HEK293T (cell line): ENCODE measurements at regions not wholly inside any gene's neighbourhood (a gene's known extent, or its start where the extent isn't known, plus 50 kb on each side); places are given as distances from the start of the nearest gene placed in this dataset.
"Not testable (repeated sequence)": the region's sequence is repeated elsewhere in the genome, so short reads cannot be mapped to it uniquely, and the experiment has no call there.

ENCODE experiments used
- CTCF ChIA-PET: fragments of 350-600 bp; formaldehyde crosslinking; extraction: SDS; loops from one replicate; lab custom pipeline; 2021; ENCODE audit warnings: antibody characterized with exemption, inconsistent platforms; lab: Yijun Ruan, JAX
- POLR2A ChIA-PET: fragments of 350-600 bp; formaldehyde crosslinking; extraction: SDS; loops from one replicate; lab custom pipeline; 2020; ENCODE audit warnings: antibody characterized with exemption, inconsistent platforms; lab: Yijun Ruan, JAX
- DNase-seq: peaks from one replicate; pipeline ENCODE4 v3.0.0; 2012; ENCODE audit warnings: mixed read lengths; ENCODE audit errors: extremely low spot score
- ARNT ChIP-seq: fragments of 450-650 bp; IDR thresholded peaks from 2 replicates; pipeline ENCODE4 v1.6.1; 2017; ENCODE audit warnings: mild to moderate bottlenecking
- BHLHE40 ChIP-seq: fragments of 450-650 bp; IDR thresholded peaks from 2 replicates; pipeline ENCODE4 v1.6.1; 2016; ENCODE audit warnings: mild to moderate bottlenecking, moderate library complexity, borderline replicate concordance
- CTBP1 ChIP-seq: fragments of 450-650 bp; IDR thresholded peaks from 2 replicates; pipeline ENCODE4 v1.6.1; 2016; ENCODE audit warnings: borderline replicate concordance
- ELF4 ChIP-seq: fragments of 450-650 bp; IDR thresholded peaks from 2 replicates; pipeline ENCODE4 v1.6.1; 2017; ENCODE audit warnings: antibody characterized with exemption
- FOXA1 ChIP-seq: fragments of 450-650 bp; IDR thresholded peaks from 2 replicates; pipeline ENCODE4 v1.6.1; 2016; ENCODE audit warnings: mild to moderate bottlenecking
- FOXK2 ChIP-seq: fragments of 450-650 bp; IDR thresholded peaks from 2 replicates; pipeline ENCODE4 v1.6.1; 2016; ENCODE audit warnings: mild to moderate bottlenecking
- FOXM1 ChIP-seq: fragments of 450-650 bp; IDR thresholded peaks from 2 replicates; pipeline ENCODE4 v1.6.1; 2017; ENCODE audit warnings: mild to moderate bottlenecking, borderline replicate concordance
- HDGF ChIP-seq: fragments of 450-650 bp; IDR thresholded peaks from 2 replicates; pipeline ENCODE4 v1.6.1; 2017; ENCODE audit warnings: antibody characterized with exemption, borderline replicate concordance
- L3MBTL2 ChIP-seq: fragments of 450-650 bp; conservative IDR thresholded peaks from 2 replicates; pipeline ENCODE4 v1.6.1; 2016; ENCODE audit warnings: mild to moderate bottlenecking
- LEF1 ChIP-seq: fragments of 450-650 bp; IDR thresholded peaks from 2 replicates; pipeline ENCODE4 v1.6.1; 2017; ENCODE audit warnings: mild to moderate bottlenecking, borderline replicate concordance
- NFRKB ChIP-seq: fragments of 450-650 bp; IDR thresholded peaks from 2 replicates; pipeline ENCODE4 v1.6.1; 2016; ENCODE audit warnings: mild to moderate bottlenecking, moderate library complexity
- PKNOX1 ChIP-seq: fragments of 450-650 bp; IDR thresholded peaks from 2 replicates; pipeline ENCODE4 v1.6.1; 2016
- SP1 ChIP-seq: fragments of 450-650 bp; IDR thresholded peaks from 2 replicates; pipeline ENCODE4 v1.6.1; 2017
- SUZ12 ChIP-seq: fragments of 450-650 bp; IDR thresholded peaks from 2 replicates; pipeline ENCODE4 v1.6.1; 2016; ENCODE audit warnings: mild to moderate bottlenecking
- TARDBP ChIP-seq: fragments of 450-650 bp; IDR thresholded peaks from 2 replicates; pipeline ENCODE4 v1.6.1; 2016
- ZNF384 ChIP-seq: fragments of 450-650 bp; IDR thresholded peaks from 2 replicates; pipeline ENCODE4 v1.6.1; 2016

- ChIA-PET CTCF (no interaction called here), POLR2A (no interaction called here)
- DNase-seq = no peak
- TF ChIP-seq NFRKB (no peak), ARNT (no peak)
Measured at GRCh38 chr18:53843763-53844162, 380.7 kb downstream of the MBD2 start.

GRCh38 chr18:53843113-53843760 is 381.2 kb downstream of the MBD2 start:
- CTCF ChIA-PET = no interaction called here
- TF ChIP-seq CTBP1 = no peak
- no peak for TF ChIP-seq FOXA1
- TF ChIP-seq SUZ12 = no peak
- TF ChIP-seq BHLHE40 = no peak
- TF ChIP-seq FOXK2 = no peak
- no peak for TF ChIP-seq SP1
- no peak for TF ChIP-seq TARDBP
- no peak for TF ChIP-seq HDGF
- TF ChIP-seq NFRKB = no peak
- no peak for TF ChIP-seq PKNOX1
- no peak for TF ChIP-seq FOXM1
- TF ChIP-seq ELF4 = no peak
- TF ChIP-seq ZNF384 = no peak
- POLR2A ChIA-PET = no interaction called here
- no peak for DNase-seq

GRCh38 chr18:53838746-53839145 is 385.7 kb downstream of the MBD2 start:
- CTCF ChIA-PET = no interaction called here
- no peak for TF ChIP-seq ARNT
- POLR2A ChIA-PET = no interaction called here
- DNase-seq = no peak

- POLR2A ChIA-PET, CTCF ChIA-PET, DNase-seq: not testable (repeated sequence)
Measured at GRCh38 chr18:53821141-53821540, 403.3 kb downstream of the MBD2 start.

- TF ChIP-seq FOXA1 (no peak), PKNOX1 (no peak)
- ChIA-PET POLR2A (no interaction called here), CTCF (no interaction called here)
- DNase-seq = no peak
Measured at GRCh38 chr18:53819671-53820070, 404.8 kb downstream of the MBD2 start.

- CTCF ChIA-PET = no interaction called here
- POLR2A ChIA-PET = no interaction called here
- no peak for TF ChIP-seq ZNF384
- TF ChIP-seq FOXK2 = no peak
- DNase-seq = no peak
Measured at GRCh38 chr18:53819174-53819573, 405.3 kb downstream of the MBD2 start.

GRCh38 chr18:53817976-53818950 is 406.2 kb downstream of the MBD2 start:
- TF ChIP-seq FOXA1 (no peak), ARNT (no peak), L3MBTL2 (no peak), CTBP1 (no peak), SUZ12 (no peak), TARDBP (no peak), PKNOX1 (no peak), BHLHE40 (no peak), FOXK2 (no peak), ELF4 (no peak), FOXM1 (no peak), HDGF (no peak), ZNF384 (no peak)
- no peak for DNase-seq
- CTCF ChIA-PET = no interaction called here
- POLR2A ChIA-PET = no interaction called here

GRCh38 chr18:53800171-53800570 is 424.3 kb downstream of the MBD2 start:
- no peak for DNase-seq
- no peak for TF ChIP-seq SUZ12
- no peak for TF ChIP-seq TARDBP
- TF ChIP-seq NFRKB = no peak
- no peak for TF ChIP-seq ZNF384
- no peak for TF ChIP-seq FOXM1
- TF ChIP-seq LEF1 = no peak
- CTCF ChIA-PET = no interaction called here
- POLR2A ChIA-PET = no interaction called here
